GM12873 (cell line): ENCODE measurements at regions not wholly inside any gene's neighbourhood (a gene's known extent, or its start where the extent isn't known, plus 50 kb on each side); places are given as distances from the start of the nearest gene placed in this dataset.

Experiments
- CTCF ChIP-seq: IDR thresholded peaks from 2 replicates; pipeline ENCODE4 v1.5.1; 2012; ENCODE audit warnings: low read depth, mild to moderate bottlenecking, moderate library complexity, low read length, control low read depth; ENCODE audit not compliant: insufficient read depth; ENCODE audit errors: missing control alignments

GRCh38 chr4:4662230-4662629, 120.4 kb upstream of the STX18 start:
- TF ChIP-seq CTCF = no peak

GRCh38 chr4:4659871-4660651, 118.2 kb upstream of the STX18 start:
- TF ChIP-seq CTCF = no peak

- no peak for TF ChIP-seq CTCF
Observed at GRCh38 chr4:4658052-4658451, 116.2 kb upstream of the STX18 start.

- no peak for TF ChIP-seq CTCF
Observed at GRCh38 chr4:4656977-4657376, 115.1 kb upstream of the STX18 start.

GRCh38 chr4:4655901-4656300, 114.1 kb upstream of the STX18 start:
- no peak for TF ChIP-seq CTCF

GRCh38 chr4:4655011-4655410, 113.2 kb upstream of the STX18 start:
- TF ChIP-seq CTCF = no peak

- no peak for TF ChIP-seq CTCF
Observed at GRCh38 chr4:4651811-4652755, 110.2 kb upstream of the STX18 start.
